ENCODE measurements at regions not wholly inside any gene's neighbourhood (a gene's known extent, or its start where the extent isn't known, plus 50 kb on each side); places are given as distances from the start of the nearest gene placed in this dataset.

DNA sequence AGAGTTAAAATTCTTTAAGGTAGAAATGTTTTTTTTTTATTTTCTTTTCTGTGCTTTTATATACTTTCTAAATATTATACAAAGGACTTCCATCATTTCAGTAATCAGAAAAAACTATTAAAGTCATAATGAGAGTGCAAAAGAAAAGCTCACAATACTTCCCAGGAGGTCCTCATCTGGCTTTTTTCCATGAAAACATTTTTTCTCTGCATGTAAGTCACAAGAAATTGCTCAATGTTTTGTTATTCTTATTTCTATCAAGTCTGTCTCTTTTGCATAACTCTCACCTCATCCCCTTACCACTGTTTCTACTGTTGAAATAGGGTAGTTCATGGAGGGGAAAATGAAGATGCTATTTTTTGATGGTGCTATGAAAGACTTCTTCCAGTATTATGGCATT lies 375.0 kb downstream of the TMEM232 start:
- Histone ChIP-seq H3K9me3 (no peaks in the 10 kb centered on the region), H3K27ac (no peak overlapping the region), H3K4me3 (no peak overlapping the region), H3K36me3 (replicated peaks in 1 of 2; ENCODE audit: insufficient read depth in 1 of 2, low read depth in 2 of 2) (no peaks in the 10 kb centered on the region), H3K4me1 (peaks cover 26% of the 10 kb centered on the region), H3K27me3 (no peaks in the 10 kb centered on the region)
- ATAC-seq (no peak), DNase-seq (no peak)
- no peak for TF ChIP-seq POLR2A (IDR thresholded peaks at IDR 0.05)
- TF ChIP-seq, protein P1, sequence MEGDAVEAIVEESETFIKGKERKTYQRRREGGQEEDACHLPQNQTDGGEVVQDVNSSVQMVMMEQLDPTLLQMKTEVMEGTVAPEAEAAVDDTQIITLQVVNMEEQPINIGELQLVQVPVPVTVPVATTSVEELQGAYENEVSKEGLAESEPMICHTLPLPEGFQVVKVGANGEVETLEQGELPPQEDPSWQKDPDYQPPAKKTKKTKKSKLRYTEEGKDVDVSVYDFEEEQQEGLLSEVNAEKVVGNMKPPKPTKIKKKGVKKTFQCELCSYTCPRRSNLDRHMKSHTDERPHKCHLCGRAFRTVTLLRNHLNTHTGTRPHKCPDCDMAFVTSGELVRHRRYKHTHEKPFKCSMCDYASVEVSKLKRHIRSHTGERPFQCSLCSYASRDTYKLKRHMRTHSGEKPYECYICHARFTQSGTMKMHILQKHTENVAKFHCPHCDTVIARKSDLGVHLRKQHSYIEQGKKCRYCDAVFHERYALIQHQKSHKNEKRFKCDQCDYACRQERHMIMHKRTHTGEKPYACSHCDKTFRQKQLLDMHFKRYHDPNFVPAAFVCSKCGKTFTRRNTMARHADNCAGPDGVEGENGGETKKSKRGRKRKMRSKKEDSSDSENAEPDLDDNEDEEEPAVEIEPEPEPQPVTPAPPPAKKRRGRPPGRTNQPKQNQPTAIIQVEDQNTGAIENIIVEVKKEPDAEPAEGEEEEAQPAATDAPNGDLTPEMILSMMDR (IDR thresholded peaks at IDR 0.05) = no peak
- intact Hi-C loops (cut with DNase I) = no loop called here

DNA sequence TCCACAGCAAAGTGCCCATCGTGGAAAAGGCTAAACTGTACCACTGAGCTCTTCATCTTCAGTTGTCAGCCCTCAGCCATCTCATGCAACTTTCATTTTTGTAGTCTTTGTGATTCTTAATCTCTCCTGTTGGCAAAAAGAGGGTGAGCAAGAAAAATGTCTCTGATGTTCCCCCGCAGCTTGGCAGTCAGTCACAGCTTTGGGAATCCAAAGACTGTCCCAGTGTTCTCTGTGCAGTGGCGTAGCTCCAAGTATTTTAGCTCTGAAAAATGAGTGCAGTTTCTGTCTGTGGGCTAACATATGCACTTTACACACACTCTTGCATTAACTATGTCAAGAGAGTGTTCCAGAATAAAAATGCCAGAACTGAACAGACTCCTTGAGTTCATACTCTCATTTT lies 372.2 kb downstream of the TMEM232 start:
- Histone ChIP-seq H3K9me3 (no peaks in the 10 kb centered on the region), H3K4me3 (no peak overlapping the region), H3K36me3 (replicated peaks in 1 of 2; ENCODE audit: insufficient read depth in 1 of 2, low read depth in 2 of 2) (no peaks in the 10 kb centered on the region), H3K4me1 (peaks cover 14% of the 10 kb centered on the region), H3K27ac (no peak overlapping the region), H3K27me3 (no peaks in the 10 kb centered on the region)
- peak in 2 of 4 donors; percentile 12 to 42 for DNase-seq
- 41 to 48% methylated on average over 3 of the region's 3 CpGs for WGBS, 2 donors
- TF ChIP-seq POLR2A (IDR thresholded peaks at IDR 0.05) = no peak
- TF ChIP-seq, protein P1 (IDR thresholded peaks at IDR 0.05) = no peak
- intact Hi-C loops (cut with DNase I) = no loop called here
- peak; percentile 21 for ATAC-seq

GRCh38 chr5:110354915-110355644 lies 371.4 kb downstream of the TMEM232 start:
- Histone ChIP-seq H3K27me3 (no peaks in the 10 kb centered on the region), H3K9me3 (no peaks in the 10 kb centered on the region), H3K27ac (no peak overlapping the region), H3K36me3 (replicated peaks in 1 of 2; ENCODE audit: insufficient read depth in 1 of 2, low read depth in 2 of 2) (no peaks in the 10 kb centered on the region), H3K4me3 (no peak overlapping the region), H3K4me1 (peaks cover 14% of the 10 kb centered on the region)
- intact Hi-C loops (cut with DNase I) = no loop called here
- WGBS, 2 donors = 49 to 74% methylated on average over 8 of the region's 8 CpGs
- no peak for TF ChIP-seq POLR2A (IDR thresholded peaks at IDR 0.05)
- TF ChIP-seq, protein P1 (IDR thresholded peaks at IDR 0.05) = no peak
- no peak for ATAC-seq
- no peak for DNase-seq

GRCh38 chr5:110356677-110357076 lies 369.8 kb downstream of the TMEM232 start:
- Histone ChIP-seq H3K27me3 (no peaks in the 10 kb centered on the region), H3K27ac (no peak overlapping the region), H3K36me3 (replicated peaks in 1 of 2; ENCODE audit: insufficient read depth in 1 of 2, low read depth in 2 of 2) (no peaks in the 10 kb centered on the region), H3K4me3 (no peak overlapping the region), H3K9me3 (no peaks in the 10 kb centered on the region), H3K4me1 (peaks cover 14% of the 10 kb centered on the region)
- TF ChIP-seq, protein P1 (IDR thresholded peaks at IDR 0.05) = no peak
- TF ChIP-seq POLR2A (IDR thresholded peaks at IDR 0.05) = no peak
- WGBS, 2 donors = 62 to 73% methylated on average over 2 of the region's 2 CpGs
- ATAC-seq (no peak), DNase-seq (no peak)
- intact Hi-C loops (cut with DNase I) = no loop called here

GRCh38 chr5:110359221-110359620 lies 367.2 kb downstream of the TMEM232 start:
- H3K27ac ChIP-seq = no peak overlapping the region
- H3K9me3 ChIP-seq = no peaks in the 10 kb centered on the region
- 41 to 44% methylated on average over 1 of the region's 1 CpG for WGBS, 2 donors
- DNase-seq (no peak), ATAC-seq (no peak)
- no peak overlapping the region for H3K4me3 ChIP-seq
- H3K27me3 ChIP-seq = no peaks in the 10 kb centered on the region
- no peaks in the 10 kb centered on the region for H3K36me3 ChIP-seq (replicated peaks in 1 of 2; ENCODE audit: insufficient read depth in 1 of 2, low read depth in 2 of 2)
- intact Hi-C loops (cut with DNase I) = no loop called here
- peaks cover 9% of the 10 kb centered on the region for H3K4me1 ChIP-seq
- no peak for TF ChIP-seq POLR2A (IDR thresholded peaks at IDR 0.05)
- TF ChIP-seq, protein P1 (IDR thresholded peaks at IDR 0.05) = no peak
